Ishikawa (cell line): ENCODE measurements at regions not wholly inside any gene's neighbourhood (a gene's known extent, or its start where the extent isn't known, plus 50 kb on each side); places are given as distances from the start of the nearest gene placed in this dataset.

Experiments
- CEBPB ChIP-seq: IDR thresholded peaks from 2 replicates; pipeline ENCODE4 v1.6.1; 2012
- CREB1 ChIP-seq: IDR thresholded peaks from 2 replicates; pipeline ENCODE4 v1.6.1; 2012; ENCODE audit warnings: low read depth
- EGR1 ChIP-seq: IDR thresholded peaks from 2 replicates; pipeline ENCODE4 v1.6.1; 2012
- EP300 ChIP-seq: IDR thresholded peaks from 2 replicates; pipeline ENCODE4 v1.6.1; 2012; ENCODE audit warnings: borderline replicate concordance
- FOXM1 ChIP-seq: IDR thresholded peaks from 2 replicates; pipeline ENCODE4 v1.6.1; 2012; ENCODE audit warnings: low read depth, borderline replicate concordance
- NFIC ChIP-seq: IDR thresholded peaks from 2 replicates; pipeline ENCODE4 v1.6.1; 2012
- RAD21 ChIP-seq: IDR thresholded peaks from 2 replicates; pipeline ENCODE4 v1.6.1; 2012; ENCODE audit warnings: low read depth
- TAF1 ChIP-seq: IDR thresholded peaks from 2 replicates; pipeline ENCODE4 v1.6.1; 2012; ENCODE audit warnings: low read depth, mild to moderate bottlenecking
- TCF12 ChIP-seq: IDR thresholded peaks from 2 replicates; pipeline ENCODE4 v1.6.1; 2012; ENCODE audit warnings: low read depth
- TEAD4 ChIP-seq: IDR thresholded peaks from 2 replicates; pipeline ENCODE4 v1.6.1; 2012
- YY1 ChIP-seq: IDR thresholded peaks from 2 replicates; pipeline ENCODE4 v1.6.1; 2012; ENCODE audit warnings: low read depth
- ZBTB7A ChIP-seq: IDR thresholded peaks from 2 replicates; pipeline ENCODE4 v1.6.1; 2012; ENCODE audit warnings: low read depth
- TF ChIP-seq, protein P1 (sequence below): IDR thresholded peaks from 2 replicates; pipeline ENCODE4 v1.6.1; 2012; ENCODE audit warnings: low read depth, mild to moderate bottlenecking
- TF ChIP-seq, protein P2 (sequence below): IDR thresholded peaks from 2 replicates; pipeline ENCODE4 v1.6.1; 2012
- TF ChIP-seq, protein P3 (sequence below): IDR thresholded peaks from 2 replicates; pipeline ENCODE4 v1.6.1; 2012

DNA sequence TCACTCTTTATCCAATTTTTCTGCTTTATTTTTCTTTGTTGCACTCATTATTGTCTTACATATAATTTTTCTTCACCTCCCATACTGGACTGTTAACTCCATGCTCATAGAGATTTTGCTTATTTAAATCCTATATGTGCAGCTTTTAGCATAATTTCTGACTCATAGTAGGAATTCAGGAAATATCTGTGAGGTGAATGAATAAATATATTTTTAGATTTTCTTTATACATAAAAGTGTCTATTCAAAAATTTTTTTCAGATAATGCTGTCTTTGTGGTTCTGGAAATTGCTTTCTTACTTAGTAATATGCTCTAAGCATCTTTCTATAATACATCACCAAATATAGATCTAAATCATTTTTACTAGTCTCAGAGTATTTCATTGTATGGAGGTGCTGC lies 191.8 kb upstream of the SUCLG2 start:
- TF ChIP-seq TAF1 (no peak), TEAD4 (no peak), EP300 (no peak), ZBTB7A (no peak), CREB1 (no peak), CEBPB (no peak), EGR1 (no peak), NFIC (no peak), YY1 (no peak), TCF12 (no peak), RAD21 (no peak), FOXM1 (no peak)
- TF ChIP-seq, protein P1, sequence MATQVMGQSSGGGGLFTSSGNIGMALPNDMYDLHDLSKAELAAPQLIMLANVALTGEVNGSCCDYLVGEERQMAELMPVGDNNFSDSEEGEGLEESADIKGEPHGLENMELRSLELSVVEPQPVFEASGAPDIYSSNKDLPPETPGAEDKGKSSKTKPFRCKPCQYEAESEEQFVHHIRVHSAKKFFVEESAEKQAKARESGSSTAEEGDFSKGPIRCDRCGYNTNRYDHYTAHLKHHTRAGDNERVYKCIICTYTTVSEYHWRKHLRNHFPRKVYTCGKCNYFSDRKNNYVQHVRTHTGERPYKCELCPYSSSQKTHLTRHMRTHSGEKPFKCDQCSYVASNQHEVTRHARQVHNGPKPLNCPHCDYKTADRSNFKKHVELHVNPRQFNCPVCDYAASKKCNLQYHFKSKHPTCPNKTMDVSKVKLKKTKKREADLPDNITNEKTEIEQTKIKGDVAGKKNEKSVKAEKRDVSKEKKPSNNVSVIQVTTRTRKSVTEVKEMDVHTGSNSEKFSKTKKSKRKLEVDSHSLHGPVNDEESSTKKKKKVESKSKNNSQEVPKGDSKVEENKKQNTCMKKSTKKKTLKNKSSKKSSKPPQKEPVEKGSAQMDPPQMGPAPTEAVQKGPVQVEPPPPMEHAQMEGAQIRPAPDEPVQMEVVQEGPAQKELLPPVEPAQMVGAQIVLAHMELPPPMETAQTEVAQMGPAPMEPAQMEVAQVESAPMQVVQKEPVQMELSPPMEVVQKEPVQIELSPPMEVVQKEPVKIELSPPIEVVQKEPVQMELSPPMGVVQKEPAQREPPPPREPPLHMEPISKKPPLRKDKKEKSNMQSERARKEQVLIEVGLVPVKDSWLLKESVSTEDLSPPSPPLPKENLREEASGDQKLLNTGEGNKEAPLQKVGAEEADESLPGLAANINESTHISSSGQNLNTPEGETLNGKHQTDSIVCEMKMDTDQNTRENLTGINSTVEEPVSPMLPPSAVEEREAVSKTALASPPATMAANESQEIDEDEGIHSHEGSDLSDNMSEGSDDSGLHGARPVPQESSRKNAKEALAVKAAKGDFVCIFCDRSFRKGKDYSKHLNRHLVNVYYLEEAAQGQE, result no peak
- TF ChIP-seq, protein P2, sequence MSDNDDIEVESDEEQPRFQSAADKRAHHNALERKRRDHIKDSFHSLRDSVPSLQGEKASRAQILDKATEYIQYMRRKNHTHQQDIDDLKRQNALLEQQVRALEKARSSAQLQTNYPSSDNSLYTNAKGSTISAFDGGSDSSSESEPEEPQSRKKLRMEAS, result no peak
- TF ChIP-seq, protein P3, sequence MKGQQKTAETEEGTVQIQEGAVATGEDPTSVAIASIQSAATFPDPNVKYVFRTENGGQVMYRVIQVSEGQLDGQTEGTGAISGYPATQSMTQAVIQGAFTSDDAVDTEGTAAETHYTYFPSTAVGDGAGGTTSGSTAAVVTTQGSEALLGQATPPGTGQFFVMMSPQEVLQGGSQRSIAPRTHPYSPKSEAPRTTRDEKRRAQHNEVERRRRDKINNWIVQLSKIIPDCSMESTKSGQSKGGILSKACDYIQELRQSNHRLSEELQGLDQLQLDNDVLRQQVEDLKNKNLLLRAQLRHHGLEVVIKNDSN, result no peak

DNA sequence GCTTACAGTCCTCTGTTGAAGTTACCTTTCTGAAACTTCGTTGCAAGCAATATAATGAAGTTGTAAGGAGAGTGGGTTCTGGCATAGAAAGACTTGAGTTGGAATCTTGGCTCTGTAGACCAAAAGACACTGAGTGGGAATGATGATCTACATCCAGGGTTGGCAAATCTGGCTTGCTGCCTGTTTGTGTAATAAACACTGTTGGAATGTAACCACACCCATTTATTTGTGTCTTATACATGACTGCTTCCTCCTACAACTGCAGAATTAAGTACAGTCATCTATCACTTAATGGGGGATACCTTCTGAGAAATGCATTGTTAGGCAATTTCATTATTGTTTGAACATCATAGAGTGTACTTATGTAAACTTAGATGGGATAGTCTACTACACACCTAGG lies 178.4 kb upstream of the SUCLG2 start:
- TF ChIP-seq EP300 (no peak), ZBTB7A (no peak)
- TF ChIP-seq, protein P2, result no peak

DNA sequence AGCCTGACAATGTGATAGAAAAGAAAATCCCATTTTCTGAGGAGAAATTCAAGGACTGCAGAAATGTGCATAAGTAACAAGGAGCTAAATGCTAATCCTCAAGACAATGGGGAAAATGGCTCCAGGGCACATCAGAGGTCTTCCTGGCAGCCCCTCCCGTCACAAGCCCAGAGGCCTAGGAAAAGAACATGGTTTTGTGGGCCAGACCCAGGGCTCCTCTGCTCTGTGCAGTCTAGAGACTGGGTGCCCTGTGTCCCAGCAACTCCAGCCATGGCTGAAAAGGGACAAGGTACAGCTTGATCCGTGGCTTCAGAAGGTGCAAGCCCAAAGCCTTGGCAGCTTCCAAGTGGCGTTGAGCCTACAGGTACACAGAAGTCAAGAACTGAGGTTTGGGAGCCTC lies 176.8 kb upstream of the SUCLG2 start:
- TF ChIP-seq RAD21 (no peak), EGR1 (no peak), ZBTB7A (no peak), EP300 (no peak), TAF1 (no peak), TCF12 (no peak), TEAD4 (no peak), CEBPB (no peak), CREB1 (no peak), YY1 (no peak)
- TF ChIP-seq, protein P3, result no peak
- TF ChIP-seq, protein P1, result no peak
- TF ChIP-seq, protein P2, result no peak

DNA sequence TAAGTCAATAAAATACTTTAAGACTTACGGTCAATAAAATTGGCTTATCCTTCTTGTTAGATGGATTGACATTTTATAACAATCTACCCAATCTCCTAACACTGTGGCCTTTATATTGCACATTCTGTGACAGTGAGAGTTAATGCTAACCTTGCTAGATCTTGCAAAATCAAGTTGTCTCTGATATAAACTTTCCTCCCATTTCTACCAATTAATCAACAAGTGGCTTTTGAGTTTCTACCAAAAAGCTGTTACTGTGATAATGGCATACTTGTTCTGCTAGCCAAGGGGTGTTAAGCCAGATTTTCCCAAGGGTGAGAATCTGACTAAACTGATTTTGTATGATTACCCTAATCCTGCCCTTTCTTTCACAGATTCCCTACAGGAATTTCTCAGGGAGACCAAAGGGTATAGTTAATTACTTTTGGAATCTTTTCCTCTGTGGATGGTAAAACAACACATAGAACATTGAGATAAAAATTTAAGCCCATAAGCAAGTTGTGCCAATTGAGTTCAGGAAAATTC lies 174.1 kb upstream of the SUCLG2 start:
- no peak for TF ChIP-seq YY1

DNA sequence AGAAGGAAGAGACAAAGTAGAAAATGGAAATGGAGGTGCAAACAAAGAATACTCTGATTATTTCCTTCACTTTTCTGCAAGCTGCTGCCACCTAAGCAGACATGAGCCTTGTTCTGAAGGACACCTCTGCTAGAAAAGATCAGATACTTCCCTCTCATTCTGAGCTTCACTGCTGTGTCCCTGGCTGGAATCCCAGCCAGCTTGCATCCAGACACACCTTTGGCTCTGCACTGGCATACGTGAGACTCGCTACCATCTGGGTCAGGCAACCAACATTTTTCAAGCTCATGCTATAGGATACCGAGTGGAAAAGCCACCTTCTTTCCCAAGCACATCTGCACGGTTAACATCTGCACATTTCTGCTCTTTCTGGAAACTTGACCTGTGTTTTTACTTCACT lies 166.7 kb upstream of the SUCLG2 start:
- TF ChIP-seq, protein P3, result no peak
- TF ChIP-seq YY1 (no peak), RAD21 (no peak), EGR1 (no peak), ZBTB7A (no peak)

DNA sequence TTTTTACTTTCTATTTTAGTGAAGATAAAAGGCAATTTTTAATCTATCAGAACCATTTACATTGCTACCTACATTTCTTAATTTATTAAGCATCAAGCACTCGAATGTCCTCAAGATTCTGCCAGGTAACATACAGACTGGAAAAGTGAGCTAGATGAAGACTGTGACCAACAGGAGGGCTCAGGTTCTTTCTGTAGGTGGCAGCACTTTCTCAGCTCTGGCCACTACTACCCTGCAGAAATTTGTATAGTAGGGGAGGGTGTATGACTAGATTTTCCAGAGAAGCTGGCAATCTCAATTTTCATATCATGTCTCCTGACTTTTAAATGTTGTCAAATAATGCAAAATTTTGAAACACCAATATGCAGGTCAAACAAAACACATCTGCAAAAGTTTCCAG lies 165.0 kb upstream of the SUCLG2 start:
- TF ChIP-seq ZBTB7A (no peak), RAD21 (peak; percentile 33; the same call in 1 of the 2 replicates)
